ENCODE measurements at regions not wholly inside any gene's neighbourhood (a gene's known extent, or its start where the extent isn't known, plus 50 kb on each side); places are given as distances from the start of the nearest gene placed in this dataset.

GRCh38 chr7:52712938-52713337, 322.5 kb upstream of the POM121L12 start:
- TF ChIP-seq CTCF (IDR thresholded peaks at IDR 0.05), result no peak
- no peak for TF ChIP-seq POLR2A (IDR thresholded peaks at IDR 0.05)
- no peak for TF ChIP-seq EP300 (IDR thresholded peaks at IDR 0.05)
